Keratinocyte (primary cell): ENCODE measurements at regions not wholly inside any gene's neighbourhood (a gene's known extent, or its start where the extent isn't known, plus 50 kb on each side); places are given as distances from the start of the nearest gene placed in this dataset.

Source experiments
- DNase-seq: peaks from one replicate; pipeline ENCODE4 v3.0.0-alpha.2; 2011; ENCODE audit warnings: low read depth, missing footprints, low spot score
- FAIRE-seq: peaks from 2 replicates; lab custom pipeline; 2011; peaks lifted over from hg19 to GRCh38; lab: Jason Lieb, UNC
- H2AFZ ChIP-seq: 2 replicates; pipeline ENCODE4 v1.6.0; 2012; ENCODE audit warnings: low read length, control low read depth, inconsistent platforms; ENCODE audit not compliant: control insufficient read depth
- H3K27ac ChIP-seq: 2 replicates; pipeline ENCODE4 v1.5.1; 2011; ENCODE audit warnings: low read length; ENCODE audit not compliant: control insufficient read depth, insufficient read depth
- H3K27me3 ChIP-seq: 3 replicates; pipeline ENCODE4 v1.6.0; 2011; ENCODE audit warnings: low read length; ENCODE audit not compliant: control insufficient read depth, insufficient read depth; ENCODE audit errors: extremely low read depth
- H3K36me3 ChIP-seq, 2 experiments: 2 replicates in 1 of 2; 3 replicates in 1 of 2; pipeline ENCODE4 v1.5.1; 2011; ENCODE audit warnings: low read length in 2 of 2, mild to moderate bottlenecking in 1 of 2; ENCODE audit not compliant: control insufficient read depth in 2 of 2, insufficient read depth in 2 of 2; ENCODE audit errors: extremely low read depth in 1 of 2
- H3K4me1 ChIP-seq: 3 replicates; pipeline ENCODE4 v1.5.1; 2011; ENCODE audit warnings: low read length; ENCODE audit not compliant: control insufficient read depth, insufficient read depth; ENCODE audit errors: extremely low read depth
- H3K4me2 ChIP-seq: 3 replicates; pipeline ENCODE4 v1.6.0; 2011; ENCODE audit warnings: low read depth, low read length; ENCODE audit not compliant: control insufficient read depth, insufficient read depth; ENCODE audit errors: extremely low read depth
- H3K4me3 ChIP-seq, 3 experiments: fragments of 200-600 bp in 1 of 3; sonication (generic) in 1 of 3; 2 replicates in 2 of 3; 3 replicates in 1 of 3; pipeline ENCODE4 v1.5.1; 2011 to 2016; ENCODE audit warnings: low read length in 3 of 3, mild to moderate bottlenecking in 3 of 3, control low read depth in 2 of 3, inconsistent platforms in 1 of 3, low read depth in 1 of 3, mixed read lengths in 1 of 3, mixed run types in 1 of 3, moderate library complexity in 1 of 3; ENCODE audit not compliant: control insufficient read depth in 2 of 3, insufficient read depth in 2 of 3; ENCODE audit errors: extremely low read depth in 1 of 3
- H3K79me2 ChIP-seq: 2 replicates; pipeline ENCODE4 v1.6.0; 2012; ENCODE audit warnings: low read length; ENCODE audit not compliant: control insufficient read depth, insufficient read depth
- H3K9ac ChIP-seq: 3 replicates; pipeline ENCODE4 v1.6.0; 2011; ENCODE audit warnings: low read length; ENCODE audit not compliant: control insufficient read depth, insufficient read depth; ENCODE audit errors: extremely low read depth
- H3K9me1 ChIP-seq: 3 replicates; pipeline ENCODE4 v1.6.0; 2011; ENCODE audit warnings: low read length; ENCODE audit not compliant: control insufficient read depth, insufficient read depth; ENCODE audit errors: extremely low read depth
- H3K9me3 ChIP-seq: 2 replicates; pipeline ENCODE4 v1.5.1; 2012; ENCODE audit warnings: low read depth, low read length; ENCODE audit not compliant: control insufficient read depth
- H4K20me1 ChIP-seq: 3 replicates; pipeline ENCODE4 v1.6.0; 2011; ENCODE audit warnings: low read length; ENCODE audit not compliant: control insufficient read depth, insufficient read depth; ENCODE audit errors: extremely low read depth
- EZH2 ChIP-seq: IDR thresholded peaks from one replicate; pipeline ENCODE4 v1.6.1; 2012; ENCODE audit warnings: inconsistent platforms, mild to moderate bottlenecking, low read length, moderate library complexity
- dilution Hi-C: fragments of 300-500 bp; cut with MboI; formaldehyde crosslinking; loops from one replicate; pipeline ENCODE4 v1.7.0; 2020; ENCODE audit warnings: low sequenced_read_pairs; ENCODE audit not compliant: extremely low pct_ligation_motif_present
- TF ChIP-seq, protein P1 (sequence below), 3 experiments: IDR thresholded peaks in 1 of 3; conservative IDR thresholded peaks in 1 of 3; optimal IDR thresholded peaks in 1 of 3; 2 replicates in 2 of 3; 3 replicates in 1 of 3; pipeline versions ENCODE3 to v1.5.1; 2011; ENCODE audit warnings: low read length in 3 of 3, mild to moderate bottlenecking in 3 of 3, moderate library complexity in 2 of 3, control low read depth in 1 of 3, inconsistent platforms in 1 of 3; ENCODE audit not compliant: insufficient read depth in 2 of 3; ENCODE audit errors: extremely low read depth in 1 of 3

DNA sequence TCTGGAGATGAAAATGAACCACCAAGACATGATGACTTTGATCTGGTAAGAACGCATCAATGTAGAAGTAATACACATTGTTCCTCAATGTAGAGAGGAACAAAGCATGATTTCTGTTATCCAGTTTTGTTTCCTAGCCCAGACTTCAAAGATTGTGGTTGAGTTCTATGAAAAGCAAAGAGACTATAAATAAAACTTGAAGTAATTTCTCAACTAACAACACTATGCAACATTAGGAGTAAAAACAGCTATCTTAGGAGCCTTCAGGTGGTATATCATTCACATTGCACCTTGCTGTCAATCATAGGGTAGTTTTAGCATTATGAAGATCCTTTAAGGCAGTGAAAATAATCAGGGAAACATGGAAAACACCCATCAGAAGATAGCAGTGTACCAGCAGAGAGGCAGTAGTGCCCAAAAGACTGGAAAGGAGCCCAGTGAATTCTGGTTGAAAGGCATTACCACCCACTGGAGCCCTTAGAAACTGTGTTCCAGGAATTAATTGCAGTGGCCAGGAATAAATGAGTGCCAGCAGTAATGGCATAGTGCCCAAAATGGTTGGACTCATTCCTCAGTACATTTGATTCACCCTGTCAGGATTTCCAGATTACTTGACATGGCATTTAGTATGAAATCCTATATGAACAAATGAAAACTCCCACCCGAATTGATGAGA, 300.7 kb upstream of the CXXC4 start:
- H3K27ac ChIP-seq: no peak overlapping the region
- no peak overlapping the region for H2AFZ ChIP-seq
- H3K9ac ChIP-seq: no peak overlapping the region
- TF ChIP-seq, protein P1, sequence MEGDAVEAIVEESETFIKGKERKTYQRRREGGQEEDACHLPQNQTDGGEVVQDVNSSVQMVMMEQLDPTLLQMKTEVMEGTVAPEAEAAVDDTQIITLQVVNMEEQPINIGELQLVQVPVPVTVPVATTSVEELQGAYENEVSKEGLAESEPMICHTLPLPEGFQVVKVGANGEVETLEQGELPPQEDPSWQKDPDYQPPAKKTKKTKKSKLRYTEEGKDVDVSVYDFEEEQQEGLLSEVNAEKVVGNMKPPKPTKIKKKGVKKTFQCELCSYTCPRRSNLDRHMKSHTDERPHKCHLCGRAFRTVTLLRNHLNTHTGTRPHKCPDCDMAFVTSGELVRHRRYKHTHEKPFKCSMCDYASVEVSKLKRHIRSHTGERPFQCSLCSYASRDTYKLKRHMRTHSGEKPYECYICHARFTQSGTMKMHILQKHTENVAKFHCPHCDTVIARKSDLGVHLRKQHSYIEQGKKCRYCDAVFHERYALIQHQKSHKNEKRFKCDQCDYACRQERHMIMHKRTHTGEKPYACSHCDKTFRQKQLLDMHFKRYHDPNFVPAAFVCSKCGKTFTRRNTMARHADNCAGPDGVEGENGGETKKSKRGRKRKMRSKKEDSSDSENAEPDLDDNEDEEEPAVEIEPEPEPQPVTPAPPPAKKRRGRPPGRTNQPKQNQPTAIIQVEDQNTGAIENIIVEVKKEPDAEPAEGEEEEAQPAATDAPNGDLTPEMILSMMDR (optimal IDR thresholded peaks at IDR 0.05 in 1 of 3, IDR thresholded peaks at IDR 0.05 in 1 of 3, conservative IDR thresholded peaks at IDR 0.05 in 1 of 3; ENCODE audit: extremely low read depth in 1 of 3, insufficient read depth in 2 of 3, low read length in 3 of 3): no peak
- TF ChIP-seq EZH2: no peak
- no peaks in the 10 kb centered on the region for H3K9me1 ChIP-seq
- no peaks in the 10 kb centered on the region for H3K9me3 ChIP-seq
- no peak for DNase-seq
- no peaks in the 10 kb centered on the region for H3K27me3 ChIP-seq
- no peak overlapping the region for H3K4me2 ChIP-seq
- no peaks in the 10 kb centered on the region for H3K4me1 ChIP-seq
- H3K36me3 ChIP-seq: no peaks in the 10 kb centered on the region
- no peak overlapping the region for H3K4me3 ChIP-seq
- H4K20me1 ChIP-seq: no peaks in the 10 kb centered on the region
- no peak for FAIRE-seq
- dilution Hi-C loops: no loop called here
- H3K79me2 ChIP-seq: no peaks in the 10 kb centered on the region

DNA sequence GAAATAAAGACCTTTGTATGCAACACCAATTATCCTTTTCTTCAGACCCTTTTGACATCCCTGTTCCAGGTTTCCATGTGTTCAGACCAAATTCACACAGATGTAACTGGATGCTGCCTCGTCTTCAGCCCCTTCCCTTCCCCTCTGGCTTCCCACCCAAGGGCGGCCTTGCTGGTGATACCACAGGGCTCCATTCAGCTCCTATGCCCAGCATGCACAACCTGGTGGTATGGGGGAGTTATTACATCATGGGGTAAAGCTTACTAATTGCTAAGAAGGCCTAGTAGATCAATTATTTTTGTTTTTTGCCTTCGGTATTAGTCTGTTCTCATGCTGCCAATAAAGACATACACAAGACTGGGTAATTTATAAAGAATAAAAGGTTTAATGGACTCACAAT, 317.0 kb upstream of the CXXC4 start:
- H2AFZ ChIP-seq: no peak overlapping the region

More for the DNA sequence above, 317.0 kb upstream of the CXXC4 start:
- FAIRE-seq: no peak
- Histone ChIP-seq H3K27ac (no peak overlapping the region), H4K20me1 (no peaks in the 10 kb centered on the region), H3K9me3 (no peaks in the 10 kb centered on the region), H3K36me3 (no peaks in the 10 kb centered on the region), H3K79me2 (no peaks in the 10 kb centered on the region), H3K4me1 (no peaks in the 10 kb centered on the region), H3K9ac (no peak overlapping the region), H3K27me3 (no peaks in the 10 kb centered on the region), H3K4me3 (no peak overlapping the region), H3K9me1 (no peaks in the 10 kb centered on the region), H3K4me2 (no peak overlapping the region)
- DNase-seq: no peak
- dilution Hi-C loops: no loop called here
- no peak for TF ChIP-seq EZH2
- TF ChIP-seq, protein P1 (optimal IDR thresholded peaks at IDR 0.05 in 1 of 3, IDR thresholded peaks at IDR 0.05 in 1 of 3, conservative IDR thresholded peaks at IDR 0.05 in 1 of 3; ENCODE audit: extremely low read depth in 1 of 3, insufficient read depth in 2 of 3, low read length in 3 of 3): peak in 1 of 3 experiments; percentile 3
